ENCODE measurements at regions not wholly inside any gene's neighbourhood (a gene's known extent, or its start where the extent isn't known, plus 50 kb on each side); places are given as distances from the start of the nearest gene placed in this dataset.
A peak's percentile ranks its signal among the peaks of the same experiment; 100 is the strongest.

- H3K4me1 ChIP-seq = no peaks in the 10 kb centered on the region
- H3K4me3 ChIP-seq = no peak overlapping the region
- WGBS (ENCODE audit: insufficient coverage, low coverage, low lambda C conversion rate, missing lambda C conversion rate) = 62% methylated on average over 7 of the region's 7 CpGs
- ATAC-seq (no peak), DNase-seq (no peak)
- no peaks in the 10 kb centered on the region for H3K27me3 ChIP-seq
- no peak overlapping the region for H3K27ac ChIP-seq
- TF ChIP-seq CTCF (IDR thresholded peaks at IDR 0.05) = no peak
- TF ChIP-seq POLR2A (IDR thresholded peaks at IDR 0.05) = no peak
- H3K36me3 ChIP-seq = no peaks in the 10 kb centered on the region
- intact Hi-C loops (cut with DNase I) = no loop called here
- H3K9me3 ChIP-seq = no peaks in the 10 kb centered on the region
These were observed 355.0 kb upstream of the MAP3K7 start for GRCh38 chr6:90941885-90942284.

DNA sequence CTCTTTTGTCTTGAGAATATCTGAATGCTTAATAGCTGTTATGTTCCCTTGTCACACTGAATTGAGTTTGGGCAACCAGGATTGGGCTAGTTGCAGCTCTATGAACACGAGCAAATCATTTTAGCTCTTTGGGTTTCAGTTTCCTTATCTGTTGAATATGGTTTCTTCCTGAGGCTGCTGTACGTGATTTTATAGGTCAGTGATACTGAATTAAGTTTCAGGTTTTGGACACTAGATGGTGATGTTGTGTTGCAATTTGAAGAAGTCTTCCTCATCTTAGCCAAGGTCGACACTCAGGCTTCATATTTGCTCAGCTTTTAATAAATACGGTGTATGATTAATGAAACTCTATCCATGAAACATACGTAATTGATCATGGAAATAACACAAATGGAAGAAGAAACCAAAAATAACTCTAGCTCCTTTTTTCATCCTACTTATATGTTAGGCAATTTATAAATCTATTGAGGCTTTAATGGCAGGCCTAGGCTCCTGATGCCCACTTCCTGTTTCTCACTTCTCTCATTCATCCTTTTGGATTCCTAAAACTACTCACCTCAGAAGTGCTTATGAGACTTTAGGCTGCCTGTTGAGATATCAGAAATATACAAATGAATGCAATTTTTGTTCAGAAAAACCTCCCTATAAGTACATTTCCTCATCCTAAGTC is 354.1 kb upstream of the MAP3K7 start:
- Histone ChIP-seq H3K4me1 (no peaks in the 10 kb centered on the region), H3K36me3 (no peaks in the 10 kb centered on the region), H3K4me3 (no peak overlapping the region), H3K27me3 (no peaks in the 10 kb centered on the region), H3K27ac (no peak overlapping the region), H3K9me3 (no peaks in the 10 kb centered on the region)
- TF ChIP-seq POLR2A (IDR thresholded peaks at IDR 0.05) (no peak), CTCF (IDR thresholded peaks at IDR 0.05) (peak; percentile 41 to 56 (median 52))
- intact Hi-C loops (cut with DNase I) = no loop called here
- DNase-seq = no peak
- peak; percentile 82 to 96 (median 86) for ATAC-seq
- 8% methylated on average over 5 of the region's 5 CpGs for WGBS (ENCODE audit: insufficient coverage, low coverage, low lambda C conversion rate, missing lambda C conversion rate)

DNA sequence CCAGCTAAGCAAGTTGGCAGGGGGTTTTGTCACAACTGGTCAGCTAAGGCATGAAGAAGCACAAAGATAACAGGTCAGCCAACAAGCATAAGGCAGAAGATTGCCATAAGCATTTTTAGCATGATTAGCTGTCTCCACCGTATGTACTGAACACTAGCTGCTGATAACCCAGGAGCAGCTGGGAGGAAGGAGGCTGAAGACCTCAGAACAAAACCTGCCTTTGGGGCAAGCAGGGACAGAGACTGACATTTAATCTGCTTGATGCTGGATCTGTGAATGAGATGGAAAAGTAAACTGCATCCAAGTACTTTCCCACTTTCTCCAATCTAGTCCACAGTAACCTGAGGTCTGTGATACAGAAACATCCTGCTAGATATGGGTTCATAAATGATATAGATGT is 353.0 kb upstream of the MAP3K7 start:
- DNase-seq (no peak), ATAC-seq (no peak)
- WGBS (ENCODE audit: insufficient coverage, low coverage, low lambda C conversion rate, missing lambda C conversion rate) = 36% methylated on average over 1 of the region's 1 CpG
- Histone ChIP-seq H3K27ac (no peak overlapping the region), H3K4me3 (no peak overlapping the region), H3K4me1 (no peaks in the 10 kb centered on the region), H3K27me3 (no peaks in the 10 kb centered on the region), H3K36me3 (no peaks in the 10 kb centered on the region), H3K9me3 (no peaks in the 10 kb centered on the region)
- intact Hi-C loops (cut with DNase I) = no loop called here
- TF ChIP-seq POLR2A (IDR thresholded peaks at IDR 0.05) (no peak), CTCF (IDR thresholded peaks at IDR 0.05) (no peak)

GRCh38 chr6:90938122-90938521 is 351.2 kb upstream of the MAP3K7 start:
- DNase-seq (no peak), ATAC-seq (no peak)
- Histone ChIP-seq H3K4me1 (no peaks in the 10 kb centered on the region), H3K4me3 (no peak overlapping the region), H3K27ac (no peak overlapping the region), H3K9me3 (no peaks in the 10 kb centered on the region), H3K36me3 (no peaks in the 10 kb centered on the region), H3K27me3 (no peaks in the 10 kb centered on the region)
- TF ChIP-seq CTCF (IDR thresholded peaks at IDR 0.05) (no peak), POLR2A (IDR thresholded peaks at IDR 0.05) (no peak)
- intact Hi-C loops (cut with DNase I) = no loop called here

DNA sequence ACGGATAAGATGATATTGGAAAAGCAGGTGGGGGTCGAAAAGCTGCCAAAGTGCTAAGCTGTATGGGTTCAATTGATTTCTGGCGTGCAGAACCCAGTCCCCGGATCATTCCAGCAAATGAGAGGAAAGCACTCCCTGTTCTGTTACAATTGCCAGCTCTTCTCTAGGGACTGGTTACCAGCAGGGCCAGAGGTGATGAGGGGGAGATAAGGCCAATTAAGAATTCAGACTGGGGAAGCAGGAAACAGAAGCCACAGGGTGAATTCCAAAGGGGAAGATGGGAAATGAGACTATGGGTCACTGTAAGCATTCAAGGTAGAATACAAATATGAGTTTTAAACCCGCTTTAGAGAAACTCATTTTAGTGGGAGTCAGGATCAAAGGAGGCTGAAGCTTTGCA is 349.4 kb upstream of the MAP3K7 start:
- Histone ChIP-seq H3K9me3 (no peaks in the 10 kb centered on the region), H3K36me3 (no peaks in the 10 kb centered on the region), H3K4me3 (no peak overlapping the region), H3K4me1 (no peaks in the 10 kb centered on the region), H3K27ac (no peak overlapping the region), H3K27me3 (no peaks in the 10 kb centered on the region)
- TF ChIP-seq POLR2A (IDR thresholded peaks at IDR 0.05) (no peak), CTCF (IDR thresholded peaks at IDR 0.05) (no peak)
- intact Hi-C loops (cut with DNase I) = no loop called here
- ATAC-seq (no peak), DNase-seq (no peak)
- 37% methylated on average over 5 of the region's 5 CpGs for WGBS (ENCODE audit: insufficient coverage, low coverage, low lambda C conversion rate, missing lambda C conversion rate)
